Breast epithelium (tissue), 4 donors: ENCODE measurements at regions not wholly inside any gene's neighbourhood (a gene's known extent, or its start where the extent isn't known, plus 50 kb on each side); places are given as distances from the start of the nearest gene placed in this dataset.

Experiments used
- DNase-seq, 2 donors: peaks; one replicate each; pipeline ENCODE4 v3.0.0-alpha.2; 2019; ENCODE audit warnings: low spot score in 2 of 2
- H3K27ac ChIP-seq, 2 donors: fragments of 200-600 bp; sonication (generic) in 1 of 2; one replicate each; pipeline ENCODE4 v1.5.1; 2016 to 2019; ENCODE audit warnings: mild to moderate bottlenecking in 1 of 2
- H3K27me3 ChIP-seq, 2 donors: fragments of 200-600 bp; sonication (generic) in 1 of 2; one replicate each; pipeline versions ENCODE4 v1.5.1 to v1.6.0; 2017 to 2019; ENCODE audit warnings: control low read depth in 1 of 2, mild to moderate bottlenecking in 1 of 2
- H3K36me3 ChIP-seq: fragments of 200-600 bp; one replicate; pipeline ENCODE4 v1.5.1; 2019
- H3K4me1 ChIP-seq, 2 donors: fragments of 200-600 bp; sonication (generic); one replicate each; pipeline ENCODE4 v1.5.1; 2016 to 2019; ENCODE audit warnings: control low read depth in 1 of 2
- H3K4me3 ChIP-seq, 3 donors: fragments of 200-600 bp; sonication (generic); 1 replicate in 2 of 3; 2 replicates in 1 of 3; pipeline ENCODE4 v1.5.1; 2016 to 2019; ENCODE audit warnings: mild to moderate bottlenecking in 3 of 3, moderate library complexity in 2 of 3
- H3K9me3 ChIP-seq, 2 donors: fragments of 200-600 bp; sonication (generic) in 1 of 2; one replicate each; pipeline ENCODE4 v1.5.1; 2016 to 2019; ENCODE audit warnings: control low read depth in 1 of 2
- CTCF ChIP-seq, 3 donors: fragments of 450-650 bp; IDR thresholded peaks; one replicate each; pipeline ENCODE4 v1.5.1; 2016 to 2017; ENCODE audit warnings: antibody characterized with exemption in 3 of 3, mild to moderate bottlenecking in 3 of 3, moderate library complexity in 3 of 3
- POLR2A ChIP-seq: fragments of 450-650 bp; IDR thresholded peaks from one replicate; pipeline ENCODE4 v1.6.1; 2016; ENCODE audit warnings: antibody characterized with exemption, mild to moderate bottlenecking, moderate library complexity
- POLR2AphosphoS5 ChIP-seq, 3 donors: sonication (generic); formaldehyde crosslinking; IDR thresholded peaks; one replicate each; pipeline ENCODE4 v1.6.1; 2017; ENCODE audit warnings: antibody characterized with exemption in 3 of 3
- intact Hi-C: fragments of 100-400 bp; cut with DNase I; formaldehyde crosslinking; loops from one replicate; pipeline ENCODE4 v1.15.1; 2023; ENCODE audit warnings: low total_unique reads

DNA sequence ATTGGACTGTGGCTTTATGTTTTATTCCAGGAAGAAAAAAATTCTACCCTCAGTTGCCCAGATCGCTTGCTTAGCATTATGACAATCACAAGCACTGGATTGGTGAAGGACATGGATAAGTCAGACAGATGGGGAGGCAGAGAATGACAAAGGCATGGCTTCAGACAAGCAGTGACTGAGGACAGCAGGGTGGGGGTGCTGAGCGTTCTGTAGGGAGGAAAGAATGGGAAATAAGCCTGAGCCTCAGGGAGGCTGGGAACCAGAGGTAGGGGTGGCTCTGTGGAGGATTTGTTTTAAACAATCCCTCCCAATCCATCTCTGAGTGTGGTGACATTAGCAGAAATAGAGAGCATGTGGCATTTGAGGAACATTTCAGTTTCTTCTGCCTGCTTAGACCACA lies 896.9 kb downstream of the CCSER2 start:
- Histone ChIP-seq H3K27ac (no peak overlapping the region), H3K36me3 (no peaks in the 10 kb centered on the region), H3K9me3 (no peaks in the 10 kb centered on the region), H3K4me1 (no peaks in the 10 kb centered on the region), H3K4me3 (no peak overlapping the region), H3K27me3 (no peaks in the 10 kb centered on the region)
- TF ChIP-seq POLR2A (no peak), POLR2AphosphoS5 (IDR thresholded peaks at IDR 0.05) (no peak), CTCF (IDR thresholded peaks at IDR 0.05) (no peak)
- DNase-seq = no peak
- intact Hi-C loops = no loop called here

- Histone ChIP-seq H3K27ac (peak overlapping the region in 1 of 2 donors; percentile 26), H3K36me3 (no peaks in the 10 kb centered on the region), H3K4me1 (no peaks in the 10 kb centered on the region), H3K4me3 (no peak overlapping the region), H3K9me3 (no peaks in the 10 kb centered on the region), H3K27me3 (no peaks in the 10 kb centered on the region)
- intact Hi-C loops = no loop called here
- DNase-seq = peak in 1 of 2 donors; percentile 71
- TF ChIP-seq POLR2AphosphoS5 (IDR thresholded peaks at IDR 0.05) (no peak), POLR2A (no peak), CTCF (IDR thresholded peaks at IDR 0.05) (no peak)
Observed at GRCh38 chr10:85226596-85226995, 898.2 kb downstream of the CCSER2 start.

- DNase-seq = no peak
- H3K4me3 ChIP-seq = no peak overlapping the region
- TF ChIP-seq POLR2AphosphoS5 (IDR thresholded peaks at IDR 0.05) (no peak), CTCF (IDR thresholded peaks at IDR 0.05) (no peak), POLR2A (no peak)
- intact Hi-C loops = no loop called here
- no peaks in the 10 kb centered on the region for H3K27me3 ChIP-seq
- H3K9me3 ChIP-seq = no peaks in the 10 kb centered on the region
- H3K36me3 ChIP-seq = no peaks in the 10 kb centered on the region
- H3K4me1 ChIP-seq = no peaks in the 10 kb centered on the region
- H3K27ac ChIP-seq = no peak overlapping the region
Observed at GRCh38 chr10:85228726-85229125, 900.3 kb downstream of the CCSER2 start.

GRCh38 chr10:85231534-85232270 lies 903.3 kb downstream of the CCSER2 start:
- intact Hi-C loops = no loop called here
- H3K4me3 ChIP-seq = no peak overlapping the region

More at GRCh38 chr10:85231534-85232270, 903.3 kb downstream of the CCSER2 start:
- Histone ChIP-seq H3K9me3 (no peaks in the 10 kb centered on the region), H3K36me3 (no peaks in the 10 kb centered on the region), H3K4me1 (no peaks in the 10 kb centered on the region), H3K27me3 (no peaks in the 10 kb centered on the region), H3K27ac (no peak overlapping the region)
- no peak for TF ChIP-seq POLR2AphosphoS5 (IDR thresholded peaks at IDR 0.05)
- no peak for TF ChIP-seq CTCF (IDR thresholded peaks at IDR 0.05)
- TF ChIP-seq POLR2A = no peak
- DNase-seq = no peak
